GM23248 (cell line): ENCODE measurements at regions not wholly inside any gene's neighbourhood (a gene's known extent, or its start where the extent isn't known, plus 50 kb on each side); places are given as distances from the start of the nearest gene placed in this dataset.

ENCODE experiments used
- DNase-seq: peaks from one replicate; pipeline ENCODE4 v3.0.0-alpha.2; 2015
- H2AFZ ChIP-seq: fragments of 200-600 bp; sonication (generic); 2 replicates; pipeline ENCODE4 v1.6.1; 2016; ENCODE audit warnings: antibody characterized with exemption
- H3F3A ChIP-seq: fragments of 200-600 bp; sonication (generic); 2 replicates; pipeline ENCODE4 v1.6.1; 2016; ENCODE audit warnings: mild to moderate bottlenecking, antibody characterized with exemption, mixed run types; ENCODE audit not compliant: insufficient read depth
- H3K27ac ChIP-seq: fragments of 200-600 bp; sonication (generic); 2 replicates; pipeline ENCODE4 v1.5.1; 2016; ENCODE audit warnings: mild to moderate bottlenecking
- H3K27me3 ChIP-seq: fragments of 200-600 bp; sonication (generic); replicated peaks from 2 replicates; pipeline ENCODE4 v1.6.1; 2016; ENCODE audit warnings: mild to moderate bottlenecking; ENCODE audit not compliant: insufficient read depth
- H3K36me3 ChIP-seq: fragments of 200-600 bp; sonication (generic); 2 replicates; pipeline ENCODE4 v1.6.1; 2016; ENCODE audit warnings: low read depth, mild to moderate bottlenecking
- H3K4me1 ChIP-seq: fragments of 200-600 bp; sonication (generic); 2 replicates; pipeline ENCODE4 v1.6.1; 2016; ENCODE audit warnings: mild to moderate bottlenecking; ENCODE audit not compliant: insufficient read depth
- H3K4me2 ChIP-seq: fragments of 200-600 bp; sonication (generic); one replicate; pipeline ENCODE4 v1.6.1; 2016; ENCODE audit warnings: mild to moderate bottlenecking; ENCODE audit not compliant: unreplicated experiment
- H3K4me3 ChIP-seq: fragments of 200-600 bp; sonication (generic); 2 replicates; pipeline ENCODE4 v1.5.1; 2016; ENCODE audit warnings: mild to moderate bottlenecking
- H3K79me2 ChIP-seq: fragments of 200-600 bp; sonication (generic); 2 replicates; pipeline ENCODE4 v1.6.1; 2016; ENCODE audit warnings: mild to moderate bottlenecking; ENCODE audit not compliant: insufficient read depth
- H3K9ac ChIP-seq: fragments of 200-600 bp; sonication (generic); 2 replicates; pipeline ENCODE4 v1.6.1; 2016; ENCODE audit warnings: mild to moderate bottlenecking
- H3K9me2 ChIP-seq: fragments of 200-600 bp; sonication (generic); 2 replicates; pipeline ENCODE4 v1.6.1; 2016; ENCODE audit warnings: mixed run types, mild to moderate bottlenecking, moderate library complexity; ENCODE audit not compliant: insufficient read depth
- H3K9me3 ChIP-seq: fragments of 200-600 bp; sonication (generic); one replicate; pipeline ENCODE4 v1.6.1; 2017; ENCODE audit warnings: low read depth
- H4K20me1 ChIP-seq: fragments of 200-600 bp; sonication (generic); 2 replicates; pipeline ENCODE4 v1.6.0; 2016; ENCODE audit not compliant: insufficient read depth
- EZH2 ChIP-seq: fragments of 200-600 bp; sonication (generic); IDR thresholded peaks from 2 replicates; pipeline ENCODE4 v1.6.1; 2018; ENCODE audit warnings: antibody characterized with exemption, mild to moderate bottlenecking; ENCODE audit not compliant: insufficient read depth, poor library complexity, severe bottlenecking
- EZH2phosphoT487 ChIP-seq: fragments of 200-600 bp; sonication (generic); IDR thresholded peaks from 2 replicates; pipeline ENCODE4 v1.6.1; 2018; ENCODE audit warnings: antibody characterized with exemption, moderate library complexity, mild to moderate bottlenecking, low read depth; ENCODE audit not compliant: insufficient read depth
- WGBS, 2 experiments: methylation state at CpG; one replicate each; pipeline ENCODE4 v1.1.6; 2015 to 2017; ENCODE audit warnings: low lambda C conversion rate in 2 of 2, low coverage in 1 of 2; ENCODE audit errors: missing lambda C conversion rate in 2 of 2; 5-methylcytosine and 5-hydroxymethylcytosine counted together
- in situ Hi-C: fragments of 300-500 bp; cut with MboI; formaldehyde crosslinking; loops from 2 replicates; pipeline ENCODE4 v1.15.0; 2020

DNA sequence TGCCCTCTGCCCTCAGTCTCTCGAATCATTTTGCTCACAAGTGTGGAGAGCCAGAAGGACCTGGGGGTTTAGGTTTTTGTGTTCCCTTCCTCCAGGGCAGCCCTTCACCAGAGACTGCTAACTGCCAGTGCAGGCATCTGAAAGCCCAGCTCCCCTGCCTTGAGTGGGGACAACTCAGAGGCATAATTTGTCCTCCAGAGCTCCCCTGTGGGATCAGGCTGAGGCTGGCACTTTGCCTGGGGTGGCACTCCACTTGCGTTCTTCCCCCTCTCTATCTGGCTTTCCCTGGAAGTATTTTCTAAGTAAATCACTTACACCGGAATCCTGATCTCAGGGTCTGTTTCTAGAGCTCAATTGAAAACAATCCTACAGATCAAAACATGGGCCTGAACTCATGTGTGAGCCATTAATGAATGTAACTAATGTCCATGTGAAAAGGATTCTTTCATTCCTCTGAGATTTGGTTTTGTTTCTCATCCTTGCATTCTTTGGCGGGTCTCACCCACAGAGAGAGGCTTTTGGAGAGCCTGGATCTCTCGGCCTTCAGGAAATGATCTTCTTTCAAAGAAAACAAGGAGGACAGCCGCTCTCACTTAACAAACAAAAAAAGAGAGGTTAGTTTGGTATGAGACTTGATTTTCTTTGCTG, 125.7 kb upstream of the RIPOR2 start:
- peak; percentile 50 for DNase-seq
- Histone ChIP-seq H3K4me1 (peaks cover 10% of the 10 kb centered on the region), H3K4me3 (no peak overlapping the region), H2AFZ (peak overlapping the region; percentile 72), H3K9me3 (no peaks in the 10 kb centered on the region), H3K79me2 (no peaks in the 10 kb centered on the region), H3K27ac (peak overlapping the region; percentile 9; the same call in 1 of the 2 replicates), H3K9me2 (no peaks in the 10 kb centered on the region), H3F3A (peaks cover 9% of the 10 kb centered on the region; the same call in 1 of the 2 replicates), H3K36me3 (no peaks in the 10 kb centered on the region), H3K9ac (peak overlapping the region; percentile 14), H3K4me2 (no peak overlapping the region), H4K20me1 (no peaks in the 10 kb centered on the region), H3K27me3 (no peaks in the 10 kb centered on the region)
- in situ Hi-C loops: no loop called here
- TF ChIP-seq EZH2 (no peak), EZH2phosphoT487 (no peak)
- WGBS, 2 experiments: 29 to 30% methylated on average over 6 of the region's 6 CpGs

DNA sequence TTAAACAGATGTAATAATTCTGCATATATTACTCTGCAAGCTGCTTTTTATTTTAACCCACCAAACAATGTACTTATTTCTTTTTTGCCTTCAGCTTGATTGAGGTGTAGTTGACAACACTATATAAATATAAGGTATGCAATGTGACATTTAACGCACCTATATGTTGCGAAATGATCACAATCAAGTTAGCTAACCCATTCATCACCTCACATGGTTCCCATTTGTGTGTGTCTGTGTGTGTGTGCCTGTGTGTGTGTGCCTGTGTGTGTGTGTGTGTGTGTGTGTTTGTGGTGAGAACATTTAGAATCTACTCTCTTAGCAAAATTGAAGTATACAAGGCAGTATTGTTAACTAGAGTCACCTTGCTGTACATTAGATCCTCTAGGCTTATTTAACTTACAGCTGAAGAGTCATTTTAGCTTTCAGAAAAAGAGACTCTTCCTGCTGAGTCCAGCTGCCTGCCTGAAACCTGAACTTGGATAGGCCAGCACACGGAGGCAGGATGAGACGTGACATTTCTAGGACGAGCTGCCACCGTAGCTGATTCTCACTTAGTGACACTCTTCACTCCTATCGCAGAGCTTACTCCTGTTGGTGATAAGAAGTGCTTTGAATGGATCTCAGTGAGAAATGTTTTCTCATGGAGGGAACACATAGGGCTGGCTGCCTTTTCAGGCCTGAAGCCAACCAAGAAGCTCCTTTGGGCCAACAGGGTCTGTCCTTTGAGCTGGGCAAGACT, 126.5 kb upstream of the RIPOR2 start:
- Histone ChIP-seq H3K4me1 (peaks cover 10% of the 10 kb centered on the region), H3K27ac (peak overlapping the region; percentile 9; the same call in 1 of the 2 replicates), H3K9ac (peak overlapping the region; percentile 14; the same call in 1 of the 2 replicates), H3K79me2 (no peaks in the 10 kb centered on the region), H3K27me3 (no peaks in the 10 kb centered on the region), H3K36me3 (no peaks in the 10 kb centered on the region), H3F3A (peaks cover 9% of the 10 kb centered on the region; the same call in 1 of the 2 replicates), H4K20me1 (no peaks in the 10 kb centered on the region), H2AFZ (peak overlapping the region; percentile 72), H3K4me2 (no peak overlapping the region), H3K9me2 (no peaks in the 10 kb centered on the region), H3K4me3 (no peak overlapping the region), H3K9me3 (no peaks in the 10 kb centered on the region)
- in situ Hi-C loops: no loop called here
- TF ChIP-seq EZH2 (no peak), EZH2phosphoT487 (no peak)
- no peak for DNase-seq
- WGBS, 2 experiments: 84 to 85% methylated on average over 7 of the region's 7 CpGs

- 88 to 100% methylated on average over 2 of the region's 2 CpGs for WGBS, 2 experiments
- TF ChIP-seq EZH2phosphoT487: no peak
- no peak for TF ChIP-seq EZH2
- no peaks in the 10 kb centered on the region for H4K20me1 ChIP-seq
- H3K4me1 ChIP-seq: peaks cover 10% of the 10 kb centered on the region
- H3K9me2 ChIP-seq: no peaks in the 10 kb centered on the region
- H3K9ac ChIP-seq: no peak overlapping the region
- peak; percentile 40 for DNase-seq
- H3K27me3 ChIP-seq: no peaks in the 10 kb centered on the region
- H3K36me3 ChIP-seq: no peaks in the 10 kb centered on the region
- no peak overlapping the region for H3K4me3 ChIP-seq
- in situ Hi-C loops: no loop called here
- H3K79me2 ChIP-seq: no peaks in the 10 kb centered on the region
- peaks cover 9% of the 10 kb centered on the region; the same call in 1 of the 2 replicates for H3F3A ChIP-seq
- H3K27ac ChIP-seq: no peak overlapping the region
- no peak overlapping the region for H3K4me2 ChIP-seq
- H3K9me3 ChIP-seq: no peaks in the 10 kb centered on the region
- H2AFZ ChIP-seq: no peak overlapping the region
Observed at GRCh38 chr6:25064006-25064405, 128.2 kb upstream of the RIPOR2 start.

- peaks cover 9% of the 10 kb centered on the region; the same call in 1 of the 2 replicates for H3F3A ChIP-seq
- no peaks in the 10 kb centered on the region for H3K9me3 ChIP-seq
- H3K27ac ChIP-seq: no peak overlapping the region
- H3K4me1 ChIP-seq: peaks cover 10% of the 10 kb centered on the region
- no peaks in the 10 kb centered on the region for H3K79me2 ChIP-seq
- TF ChIP-seq EZH2phosphoT487 (no peak), EZH2 (no peak)
- H3K9ac ChIP-seq: no peak overlapping the region
- no peak for DNase-seq
- H3K9me2 ChIP-seq: no peaks in the 10 kb centered on the region
- no peak overlapping the region for H2AFZ ChIP-seq
- H3K36me3 ChIP-seq: no peaks in the 10 kb centered on the region
- no peak overlapping the region for H3K4me3 ChIP-seq
- H4K20me1 ChIP-seq: no peaks in the 10 kb centered on the region
- WGBS, 2 experiments: 84 to 87% methylated on average over 3 of the region's 3 CpGs
- no peaks in the 10 kb centered on the region for H3K27me3 ChIP-seq
- in situ Hi-C loops: loop anchor here (5.0 kb wide), 1 partner anchor 208 kb away; no protein-coding TSS in a partner anchor
- H3K4me2 ChIP-seq: no peak overlapping the region
Observed at GRCh38 chr6:25065666-25066065, 129.9 kb upstream of the RIPOR2 start.
